GM23338 (cell line): ENCODE measurements at regions not wholly inside any gene's neighbourhood (a gene's known extent, or its start where the extent isn't known, plus 50 kb on each side); places are given as distances from the start of the nearest gene placed in this dataset.

ENCODE experiments used
- CREB1 ChIP-seq: fragments of 250-450 bp; sonication (Bioruptor Pico); IDR thresholded peaks from 2 replicates; pipeline ENCODE4 v1.5.0; 2020; ENCODE audit warnings: low read depth, mild to moderate bottlenecking, moderate library complexity
- CTCF ChIP-seq, 2 experiments: fragments of 200-600 bp in 1 of 2; sonication (generic) in 1 of 2; conservative IDR thresholded peaks; 2 replicates each; pipeline versions ENCODE4 v1.5.1 to v1.6.1; 2016 to 2017; ENCODE audit warnings: antibody characterized with exemption in 2 of 2, low read depth in 2 of 2, mild to moderate bottlenecking in 2 of 2, moderate library complexity in 1 of 2
- EZH2 ChIP-seq: fragments of 200-600 bp; sonication (generic); IDR thresholded peaks from one replicate; pipeline ENCODE4 v1.8.0; 2017; ENCODE audit warnings: antibody characterized with exemption, mild to moderate bottlenecking, low read depth; ENCODE audit not compliant: unreplicated experiment
- EZH2phosphoT487 ChIP-seq: fragments of 200-600 bp; sonication (generic); IDR thresholded peaks from one replicate; pipeline ENCODE4 v1.8.1; 2018; ENCODE audit warnings: antibody characterized with exemption; ENCODE audit not compliant: unreplicated experiment
- JUNB ChIP-seq: IDR thresholded peaks from one replicate; pipeline ENCODE4 v1.6.1; 2016; ENCODE audit warnings: antibody characterized with exemption; ENCODE audit not compliant: unreplicated experiment
- NANOG ChIP-seq: IDR thresholded peaks from 2 replicates; pipeline ENCODE4 v1.6.1; 2016; ENCODE audit warnings: antibody characterized with exemption, borderline replicate concordance
- POLR2AphosphoS5 ChIP-seq: IDR thresholded peaks from 2 replicates; pipeline ENCODE4 v1.6.1; 2016; ENCODE audit warnings: antibody characterized with exemption, low read depth
- REST ChIP-seq: IDR thresholded peaks from one replicate; pipeline ENCODE4 v1.6.1; 2018; ENCODE audit warnings: antibody characterized with exemption; ENCODE audit not compliant: unreplicated experiment
- ZNF114 ChIP-seq: fragments of 250-450 bp; sonication (Bioruptor Pico); IDR thresholded peaks from 2 replicates; pipeline ENCODE4 v1.5.0; 2020; ENCODE audit warnings: mild to moderate bottlenecking, moderate library complexity
- ZNF331 ChIP-seq: fragments of 250-450 bp; sonication (Bioruptor Pico); IDR thresholded peaks from 2 replicates; pipeline ENCODE4 v1.5.0; 2020; ENCODE audit warnings: low read depth, mild to moderate bottlenecking, moderate library complexity
- ZNF462 ChIP-seq: fragments of 250-450 bp; sonication (Bioruptor Pico); IDR thresholded peaks from 2 replicates; pipeline ENCODE4 v1.5.0; 2020; ENCODE audit warnings: mild to moderate bottlenecking, moderate library complexity
- TF ChIP-seq, protein P1 (sequence below): IDR thresholded peaks from 2 replicates; pipeline ENCODE4 v1.6.1; 2016; ENCODE audit warnings: antibody characterized with exemption

DNA sequence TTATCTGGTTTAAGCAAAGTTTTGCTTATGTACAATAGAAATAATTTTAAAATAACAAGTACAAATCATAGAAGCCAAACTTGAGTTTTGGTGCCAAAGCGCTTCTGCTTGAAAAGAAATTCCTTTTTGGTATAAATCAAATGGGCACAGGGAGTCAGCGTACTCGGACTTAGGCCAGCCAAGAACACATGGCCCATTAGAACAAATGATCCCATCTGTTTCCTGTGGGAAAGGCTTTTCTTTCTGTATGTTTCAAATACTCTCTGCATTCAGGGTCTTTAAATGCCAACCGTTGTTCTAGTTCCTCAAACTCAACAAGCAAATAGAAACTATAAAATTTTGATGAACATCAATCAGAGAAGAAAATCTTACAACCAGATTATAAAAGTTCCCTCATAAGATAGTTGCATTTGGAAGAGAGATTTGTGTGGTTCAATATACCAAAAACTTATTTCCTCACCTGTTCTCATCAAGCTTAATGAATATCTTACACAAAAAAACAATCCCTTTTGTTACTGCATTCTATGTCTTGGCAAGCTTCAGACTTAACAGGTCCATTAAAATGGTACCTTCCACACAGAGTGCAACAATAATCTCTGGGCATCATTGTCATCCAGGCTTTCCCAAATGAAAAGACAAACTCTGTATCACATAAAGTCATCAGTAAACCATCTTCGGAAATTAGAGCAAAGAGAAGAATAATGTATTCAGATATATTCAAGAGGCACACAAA lies 739.8 kb upstream of the API5 start:
- TF ChIP-seq REST (no peak), CTCF (conservative IDR thresholded peaks at IDR 0.05; ENCODE audit: low read depth in 2 of 2) (no peak), EZH2 (no peak), POLR2AphosphoS5 (no peak), ZNF114 (CRISPR knock-in tag) (no peak), ZNF462 (CRISPR knock-in tag) (no peak), JUNB (no peak), ZNF331 (CRISPR knock-in tag) (no peak), EZH2phosphoT487 (no peak), CREB1 (no peak), NANOG (no peak)
- TF ChIP-seq, protein P1, sequence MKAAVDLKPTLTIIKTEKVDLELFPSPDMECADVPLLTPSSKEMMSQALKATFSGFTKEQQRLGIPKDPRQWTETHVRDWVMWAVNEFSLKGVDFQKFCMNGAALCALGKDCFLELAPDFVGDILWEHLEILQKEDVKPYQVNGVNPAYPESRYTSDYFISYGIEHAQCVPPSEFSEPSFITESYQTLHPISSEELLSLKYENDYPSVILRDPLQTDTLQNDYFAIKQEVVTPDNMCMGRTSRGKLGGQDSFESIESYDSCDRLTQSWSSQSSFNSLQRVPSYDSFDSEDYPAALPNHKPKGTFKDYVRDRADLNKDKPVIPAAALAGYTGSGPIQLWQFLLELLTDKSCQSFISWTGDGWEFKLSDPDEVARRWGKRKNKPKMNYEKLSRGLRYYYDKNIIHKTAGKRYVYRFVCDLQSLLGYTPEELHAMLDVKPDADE = no peak
